ENCODE measurements at regions not wholly inside any gene's neighbourhood (a gene's known extent, or its start where the extent isn't known, plus 50 kb on each side); places are given as distances from the start of the nearest gene placed in this dataset.
"Not testable (repeated sequence)": the region's sequence is repeated elsewhere in the genome, so short reads cannot be mapped to it uniquely, and the experiment has no call there.

GRCh38 chr13:83201506-83201905, 680.8 kb downstream of the SLITRK1 start:
- DNase-seq = no peak

- no peak for DNase-seq
Measured at GRCh38 chr13:83197316-83197715, 685.0 kb downstream of the SLITRK1 start.

GRCh38 chr13:83190020-83190419, 692.3 kb downstream of the SLITRK1 start:
- no peak for DNase-seq

GRCh38 chr13:83184819-83185218, 697.5 kb downstream of the SLITRK1 start:
- DNase-seq = no peak

GRCh38 chr13:83184150-83184475, 698.2 kb downstream of the SLITRK1 start:
- DNase-seq = no peak

GRCh38 chr13:83183439-83184149, 698.7 kb downstream of the SLITRK1 start:
- DNase-seq = no peak

GRCh38 chr13:83182845-83183244, 699.4 kb downstream of the SLITRK1 start:
- DNase-seq = no peak

GRCh38 chr13:83178008-83178407, 704.3 kb downstream of the SLITRK1 start:
- DNase-seq = no peak

GRCh38 chr13:83168590-83168989, 713.7 kb downstream of the SLITRK1 start:
- DNase-seq = no peak

GRCh38 chr13:83167203-83167602, 715.1 kb downstream of the SLITRK1 start:
- no peak for DNase-seq

GRCh38 chr13:83166550-83166949, 715.7 kb downstream of the SLITRK1 start:
- DNase-seq = no peak

- DNase-seq = no peak
Measured at GRCh38 chr13:83162493-83162892, 719.8 kb downstream of the SLITRK1 start.

- no peak for DNase-seq
Measured at GRCh38 chr13:83153848-83154247, 728.4 kb downstream of the SLITRK1 start.

GRCh38 chr13:83151308-83151660, 731.0 kb downstream of the SLITRK1 start:
- no peak for DNase-seq

GRCh38 chr13:83150616-83151307, 731.5 kb downstream of the SLITRK1 start:
- no peak for DNase-seq

GRCh38 chr13:83136660-83137059, 745.6 kb downstream of the SLITRK1 start:
- no peak for DNase-seq

- no peak for DNase-seq
Measured at GRCh38 chr13:83125791-83126190, 756.5 kb downstream of the SLITRK1 start.

GRCh38 chr13:83121896-83122295, 760.4 kb downstream of the SLITRK1 start:
- no peak for DNase-seq

- DNase-seq = no peak
Measured at GRCh38 chr13:83117046-83117445, 765.2 kb downstream of the SLITRK1 start.

- not testable (repeated sequence) for DNase-seq
Measured at GRCh38 chr13:83101574-83102247, 780.6 kb downstream of the SLITRK1 start.

GRCh38 chr13:83100237-83100636, 782.0 kb downstream of the SLITRK1 start:
- no peak for DNase-seq

GRCh38 chr13:83088858-83089257, 793.4 kb downstream of the SLITRK1 start:
- DNase-seq = no peak

- DNase-seq = no peak
Measured at GRCh38 chr13:83086948-83087347, 795.3 kb downstream of the SLITRK1 start.

GRCh38 chr13:83086088-83086487, 796.2 kb downstream of the SLITRK1 start:
- no peak for DNase-seq

All from GDM1 (cell line).